ENCODE measurements at regions not wholly inside any gene's neighbourhood (a gene's known extent, or its start where the extent isn't known, plus 50 kb on each side); places are given as distances from the start of the nearest gene placed in this dataset.
A peak's percentile ranks its signal among the peaks of the same experiment; 100 is the strongest.
"Not testable (repeated sequence)": the region's sequence is repeated elsewhere in the genome, so short reads cannot be mapped to it uniquely, and the experiment has no call there.

- DNase-seq = no peak
Observed at GRCh38 chr14:23862513-23862912, 91.1 kb upstream of the DHRS4 start.

DNA sequence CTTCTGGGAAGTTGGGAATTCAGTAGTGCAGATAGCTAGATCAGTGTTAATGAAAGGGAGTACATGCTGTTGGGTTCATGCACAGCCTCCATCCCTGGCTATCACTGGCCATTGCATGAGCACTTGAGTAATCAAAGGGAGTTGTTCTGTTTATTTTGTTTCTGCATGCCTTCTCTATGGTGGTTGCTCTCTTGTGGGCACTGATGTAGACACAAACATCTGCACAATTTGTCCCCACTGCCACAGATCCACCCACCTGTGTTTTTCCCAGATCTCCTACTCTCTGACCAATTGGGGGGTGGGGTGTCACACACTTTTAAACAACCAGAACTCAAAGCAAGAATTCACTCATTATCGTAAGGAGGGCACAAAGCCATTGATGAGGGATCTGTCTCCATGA, 89.7 kb upstream of the DHRS4 start:
- no peak for DNase-seq

DNA sequence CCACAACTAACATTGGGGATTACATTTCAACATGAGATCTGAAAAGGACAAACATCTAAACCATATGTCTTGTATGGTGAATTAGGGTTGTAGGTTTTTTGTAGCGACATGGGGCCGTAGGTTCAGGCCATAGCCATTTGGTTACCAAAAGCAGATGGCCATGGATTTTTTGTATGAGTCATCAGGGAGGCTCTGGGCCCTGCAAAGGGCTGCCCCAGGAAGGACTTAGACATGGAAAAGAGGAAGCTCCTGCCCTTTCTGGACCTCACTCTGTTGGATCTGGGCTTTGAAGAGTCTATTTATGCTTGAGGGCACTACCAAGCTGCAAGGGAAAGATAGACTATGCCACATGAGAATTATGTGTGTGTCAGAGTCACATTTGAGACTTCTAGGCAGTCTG, 89.3 kb upstream of the DHRS4 start:
- no peak for DNase-seq

GRCh38 chr14:23864861-23865260, 88.7 kb upstream of the DHRS4 start:
- DNase-seq = no peak

DNA sequence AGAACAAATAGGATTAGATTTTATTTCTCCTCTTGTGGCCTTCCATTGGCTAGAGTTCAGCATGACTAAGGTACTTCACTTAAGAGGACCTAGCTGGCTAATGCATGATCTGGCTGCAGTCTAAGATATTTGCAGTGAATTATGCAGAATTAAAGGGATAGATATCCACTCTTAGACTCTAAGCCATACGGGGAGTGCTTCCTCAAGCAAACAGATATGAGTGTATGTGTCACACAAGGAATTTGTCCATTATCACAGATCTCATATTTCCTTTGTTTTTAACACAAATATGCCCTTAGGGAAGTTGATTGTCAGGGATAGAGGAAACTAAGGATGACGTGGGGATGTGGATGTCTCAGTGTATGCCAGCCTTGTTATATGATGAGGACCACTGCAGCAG, 88.1 kb upstream of the DHRS4 start:
- peak; percentile 55 for DNase-seq

DNA sequence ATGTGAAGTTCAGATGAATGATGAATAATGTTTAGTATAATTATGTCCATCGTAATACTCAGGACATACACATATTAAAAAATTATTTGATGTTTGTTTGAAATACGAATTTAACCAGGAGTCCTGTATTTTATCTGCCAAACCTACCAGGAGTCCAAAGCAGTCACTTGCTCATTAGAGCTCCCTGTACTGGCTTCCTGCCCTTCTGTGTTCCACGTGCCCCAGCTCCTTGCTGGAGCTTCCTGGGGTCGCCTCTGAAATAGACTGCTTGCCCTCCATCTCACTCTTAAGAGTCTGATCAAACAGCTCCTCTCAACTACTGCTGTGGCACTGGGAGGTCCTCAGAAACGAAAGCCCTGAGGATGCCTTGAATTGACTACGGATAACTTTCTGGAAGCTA, 87.3 kb upstream of the DHRS4 start:
- no peak for DNase-seq

GRCh38 chr14:23869078-23869719, 84.4 kb upstream of the DHRS4 start:
- no peak for DNase-seq

- DNase-seq = no peak
Observed at GRCh38 chr14:23876160-23876750, 77.3 kb upstream of the DHRS4 start.

DNA sequence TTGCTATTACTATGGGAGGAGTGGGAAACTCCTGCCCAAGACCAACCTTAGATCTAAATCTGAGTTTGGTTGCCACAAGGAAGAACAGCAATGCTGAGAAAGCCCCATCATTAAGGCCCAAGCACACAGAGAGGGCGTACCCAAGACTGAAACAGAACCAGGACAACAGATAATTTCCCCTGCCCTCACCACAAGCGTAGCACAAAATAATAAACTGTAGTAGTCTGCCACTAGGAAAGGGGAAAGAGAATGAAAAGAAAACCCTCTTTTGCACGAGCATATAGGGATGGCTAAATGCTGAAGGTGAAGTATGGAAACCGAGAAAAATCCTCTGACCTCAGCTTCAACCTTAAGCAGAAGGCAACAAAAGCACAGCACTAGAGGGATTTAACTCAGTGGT, 76.5 kb upstream of the DHRS4 start:
- DNase-seq = no peak

- no peak for DNase-seq
Observed at GRCh38 chr14:23877538-23878180, 75.9 kb upstream of the DHRS4 start.

DNA sequence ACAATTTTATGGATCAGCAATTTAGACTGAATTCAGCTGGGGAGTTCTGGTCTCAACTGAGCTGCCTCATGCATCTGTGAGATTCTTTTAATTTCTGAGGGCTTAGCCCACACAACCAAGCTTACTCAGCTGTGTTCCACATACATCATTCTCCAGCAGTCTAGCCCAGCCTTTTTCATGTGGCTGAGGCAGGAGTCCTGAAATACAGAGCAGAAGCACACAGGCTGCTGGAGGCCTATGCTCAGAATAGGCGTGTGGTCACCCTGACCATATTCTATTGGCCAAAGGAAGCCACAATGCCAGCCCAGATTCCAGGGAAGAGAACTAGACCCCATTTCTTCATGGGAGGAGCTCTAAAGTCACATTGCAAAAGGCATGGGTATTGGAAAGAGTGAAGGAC, 72.3 kb upstream of the DHRS4 start:
- DNase-seq = no peak

DNA sequence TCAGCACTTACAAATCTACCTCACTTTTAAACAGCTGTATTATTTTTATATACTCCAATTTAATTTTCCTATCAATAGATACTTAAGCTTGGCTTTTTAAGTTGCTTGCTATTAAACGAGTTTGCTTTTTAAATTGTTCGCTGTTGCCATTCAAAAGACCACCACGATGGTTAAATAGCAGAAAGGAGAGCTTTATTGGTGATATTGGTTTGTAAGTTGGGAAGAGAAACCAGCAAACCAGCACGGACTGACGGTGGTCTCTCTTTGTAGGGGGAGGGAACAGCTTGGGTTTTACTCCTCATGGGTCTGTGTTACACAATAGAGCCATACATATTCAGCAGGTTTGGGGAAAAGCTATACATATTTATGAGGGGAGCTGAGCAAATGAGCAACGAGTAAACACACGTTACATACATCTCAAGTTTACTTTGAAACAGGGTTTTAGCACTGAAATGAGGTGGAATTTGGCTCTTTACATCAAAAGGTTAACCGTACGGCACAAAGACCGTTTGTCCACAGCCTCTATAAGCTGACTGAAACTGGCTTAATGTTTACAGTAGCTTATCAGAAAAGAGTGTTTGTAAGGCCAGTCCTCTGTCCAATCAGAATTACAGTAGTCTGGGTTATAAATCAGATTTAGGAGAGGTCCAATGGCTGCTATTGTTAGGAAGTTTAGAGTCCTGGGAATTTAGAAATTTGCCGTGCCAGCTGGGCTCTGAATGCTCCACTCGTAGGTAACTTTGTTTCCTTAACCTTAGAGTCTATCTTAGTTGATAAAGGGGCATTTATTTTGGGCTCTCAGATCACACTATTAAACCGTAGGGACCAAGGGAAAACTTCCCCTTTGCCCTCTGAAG, 69.7 kb upstream of the DHRS4 start:
- DNase-seq = no peak

- no peak for DNase-seq
Observed at GRCh38 chr14:23884541-23884904, 69.0 kb upstream of the DHRS4 start.

DNA sequence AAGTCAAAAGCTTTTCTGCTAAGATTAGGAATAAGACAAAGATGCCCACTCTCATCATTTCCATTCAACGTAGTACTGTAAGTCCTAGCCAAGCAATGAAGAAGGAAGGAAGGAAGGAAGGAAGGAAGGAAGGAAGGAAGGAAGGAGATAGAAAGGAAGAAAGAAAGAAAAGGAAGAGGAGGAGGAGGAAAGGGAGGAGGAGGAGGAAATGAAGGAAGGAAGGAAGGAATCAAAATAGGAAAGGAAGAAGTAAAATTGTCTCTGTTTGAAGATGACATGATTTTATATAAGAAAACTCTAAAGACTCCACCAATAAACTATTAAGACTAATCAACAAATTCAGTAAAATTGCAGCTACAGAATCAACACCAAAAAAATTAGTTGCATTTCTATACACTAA, 66.0 kb upstream of the DHRS4 start:
- DNase-seq = no peak

DNA sequence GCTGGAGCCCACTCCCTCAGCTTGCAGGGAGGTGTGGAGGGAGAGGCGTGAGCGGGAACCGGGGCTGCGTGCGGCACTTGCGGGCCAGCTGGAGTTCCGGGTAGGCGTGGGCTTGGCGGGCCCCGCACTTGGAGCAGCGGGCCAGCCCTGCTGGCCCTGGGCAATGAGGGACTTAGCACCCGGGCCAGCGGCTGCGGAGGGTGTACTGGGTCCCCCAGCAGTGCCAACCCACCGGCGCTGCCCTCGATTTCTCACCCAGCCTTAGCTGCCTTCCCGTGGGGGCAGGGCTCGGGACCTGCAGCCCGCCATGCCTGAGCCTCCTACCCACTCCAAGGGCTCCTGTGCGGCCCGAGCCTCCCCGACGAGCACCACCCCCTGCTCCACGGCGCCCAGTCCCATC, 61.9 kb upstream of the DHRS4 start:
- not testable (repeated sequence) for DNase-seq

GRCh38 chr14:23892289-23892688, 61.3 kb upstream of the DHRS4 start:
- not testable (repeated sequence) for DNase-seq

GRCh38 chr14:23894362-23895052, 59.1 kb upstream of the DHRS4 start:
- DNase-seq = no peak

DNA sequence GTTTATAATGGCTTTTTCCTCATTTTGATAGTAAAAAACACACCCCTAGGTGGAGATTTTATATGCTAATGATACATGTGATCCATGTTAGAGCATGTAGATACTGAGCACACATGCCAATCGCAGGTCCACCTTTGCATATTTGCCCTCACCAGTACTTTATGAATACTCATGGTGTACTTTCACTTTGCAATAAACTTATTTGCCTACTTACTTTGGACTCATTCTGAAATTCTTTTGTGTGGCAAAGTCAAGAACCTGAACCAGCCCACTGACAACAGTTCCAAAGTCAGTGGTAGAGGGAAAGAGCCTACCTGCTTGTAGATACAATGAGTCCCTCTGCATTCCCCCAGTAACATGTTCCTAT, 58.5 kb upstream of the DHRS4 start:
- no peak for DNase-seq

- no peak for DNase-seq
Observed at GRCh38 chr14:23895480-23895879, 58.1 kb upstream of the DHRS4 start.

DNA sequence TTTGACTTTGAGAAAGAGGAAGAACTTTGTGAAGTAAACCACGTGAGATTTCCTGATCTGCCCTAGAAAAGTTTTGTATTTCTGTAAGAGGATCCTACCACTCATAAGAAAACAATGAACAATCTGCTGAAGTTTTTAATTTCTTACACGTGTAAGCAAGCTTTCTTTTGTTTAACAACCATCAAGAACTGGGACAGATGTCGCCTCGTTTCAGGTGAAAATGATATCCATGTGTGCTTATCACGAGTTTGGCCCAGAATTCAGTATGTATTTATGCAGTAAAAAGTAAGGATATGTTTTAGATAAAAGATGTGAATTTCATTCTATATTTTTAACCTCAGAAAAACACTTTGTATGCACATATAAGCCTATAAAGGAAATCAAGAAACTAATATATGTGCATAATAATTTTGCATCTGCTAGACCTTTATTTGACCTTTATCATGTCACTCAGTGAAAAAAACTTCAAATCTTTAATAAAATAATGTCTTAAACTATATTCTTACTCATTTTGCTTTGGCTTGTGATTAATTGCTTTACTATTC, 56.9 kb upstream of the DHRS4 start:
- DNase-seq = no peak

- DNase-seq = not testable (repeated sequence)
Observed at GRCh38 chr14:23897291-23897690, 56.3 kb upstream of the DHRS4 start.

DNA sequence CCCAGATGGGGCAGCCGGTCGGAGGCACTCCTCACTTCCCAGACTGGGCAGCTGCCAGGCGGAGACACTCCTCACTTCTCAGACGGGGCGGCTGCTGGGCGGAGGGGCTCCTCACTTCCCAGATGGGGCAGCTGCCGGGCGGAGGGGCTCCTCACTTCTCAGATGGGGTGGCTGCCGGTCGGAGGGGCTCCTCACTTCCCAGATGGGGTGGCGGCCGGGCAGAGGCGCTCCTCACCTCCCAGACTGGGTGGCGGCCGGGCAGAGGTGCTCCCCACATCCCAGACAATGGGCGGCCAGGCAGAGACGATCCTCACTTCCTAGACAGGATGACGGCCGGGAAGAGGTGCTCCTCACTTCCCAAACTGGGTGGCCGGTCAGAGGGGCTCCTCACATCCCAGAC, 55.2 kb upstream of the DHRS4 start:
- DNase-seq = not testable (repeated sequence)

DNA sequence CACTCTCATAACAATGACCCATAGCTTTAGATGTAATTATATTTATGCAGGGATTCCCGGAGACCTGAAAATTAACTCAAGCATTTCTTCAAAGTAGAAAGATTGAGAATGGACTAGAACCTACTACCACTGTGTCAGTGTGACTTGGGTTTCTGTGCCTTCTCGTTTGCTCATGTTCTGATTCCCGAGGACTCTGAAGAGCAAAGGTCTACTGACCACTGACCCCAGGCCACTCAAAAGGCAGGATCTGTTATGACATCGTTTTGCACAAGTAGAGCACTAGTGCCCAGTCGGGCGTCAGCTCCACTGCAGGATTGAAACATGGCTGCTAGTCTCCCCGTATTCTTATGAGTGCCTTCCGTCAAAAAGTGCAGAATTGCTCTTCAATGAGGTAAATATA, 53.8 kb upstream of the DHRS4 start:
- no peak for DNase-seq

All from NCI-H2029 (cell line).